ENCODE measurements at regions not wholly inside any gene's neighbourhood (a gene's known extent, or its start where the extent isn't known, plus 50 kb on each side); places are given as distances from the start of the nearest gene placed in this dataset.

GRCh38 chr3:76352051-76352450 lies 566.7 kb upstream of the ZNF717 start:
- DNase-seq = no peak

GRCh38 chr3:76352511-76353284 lies 567.3 kb upstream of the ZNF717 start:
- no peak for DNase-seq

GRCh38 chr3:76353683-76354082 lies 568.3 kb upstream of the ZNF717 start:
- no peak for DNase-seq

GRCh38 chr3:76361010-76361409 lies 575.7 kb upstream of the ZNF717 start:
- DNase-seq = no peak

GRCh38 chr3:76362643-76363042 lies 577.3 kb upstream of the ZNF717 start:
- DNase-seq = no peak

- no peak for DNase-seq
Measured at GRCh38 chr3:76365275-76365674, 579.9 kb upstream of the ZNF717 start.

- no peak for DNase-seq
Measured at GRCh38 chr3:76367281-76367680, 581.9 kb upstream of the ZNF717 start.

GRCh38 chr3:76369170-76369569 lies 583.8 kb upstream of the ZNF717 start:
- no peak for DNase-seq

GRCh38 chr3:76370749-76371520 lies 585.6 kb upstream of the ZNF717 start:
- no peak for DNase-seq

GRCh38 chr3:76372497-76372896 lies 587.1 kb upstream of the ZNF717 start:
- no peak for DNase-seq

- DNase-seq = no peak
Measured at GRCh38 chr3:76377074-76377473, 591.7 kb upstream of the ZNF717 start.

GRCh38 chr3:76378789-76379188 lies 593.4 kb upstream of the ZNF717 start:
- no peak for DNase-seq

GRCh38 chr3:76383781-76384180 lies 598.4 kb upstream of the ZNF717 start:
- no peak for DNase-seq

- no peak for DNase-seq
Measured at GRCh38 chr3:76387000-76387399, 601.7 kb upstream of the ZNF717 start.

GRCh38 chr3:76400141-76400540 lies 614.8 kb upstream of the ZNF717 start:
- DNase-seq = no peak

GRCh38 chr3:76402926-76403325 lies 617.6 kb upstream of the ZNF717 start:
- no peak for DNase-seq

GRCh38 chr3:76403556-76403955 lies 618.2 kb upstream of the ZNF717 start:
- DNase-seq = no peak

- no peak for DNase-seq
Measured at GRCh38 chr3:76405196-76405595, 619.8 kb upstream of the ZNF717 start.

GRCh38 chr3:76410762-76411281 lies 625.5 kb upstream of the ZNF717 start:
- DNase-seq = no peak

GRCh38 chr3:76415384-76415783 lies 624.5 kb upstream of the ROBO2 start:
- DNase-seq = no peak

- no peak for DNase-seq
Measured at GRCh38 chr3:76429581-76430177, 610.2 kb upstream of the ROBO2 start.

GRCh38 chr3:76432396-76432795 lies 607.5 kb upstream of the ROBO2 start:
- DNase-seq = no peak

GRCh38 chr3:76436894-76437293 lies 603.0 kb upstream of the ROBO2 start:
- DNase-seq = no peak

- no peak for DNase-seq
Measured at GRCh38 chr3:76438971-76439370, 600.9 kb upstream of the ROBO2 start.

All from NCI-H2081 treated with DMSO at 0.1 percent for 48 hours (cell line).